M059J (cell line): ENCODE measurements at regions not wholly inside any gene's neighbourhood (a gene's known extent, or its start where the extent isn't known, plus 50 kb on each side); places are given as distances from the start of the nearest gene placed in this dataset.
"Not testable (repeated sequence)": the region's sequence is repeated elsewhere in the genome, so short reads cannot be mapped to it uniquely, and the experiment has no call there.

Experiments used
- DNase-seq: peaks from one replicate; pipeline ENCODE4 v3.0.0-alpha.2; 2012; ENCODE audit warnings: low read depth

- DNase-seq: no peak
Measured at GRCh38 chr2:7530001-7530400, 612.8 kb downstream of the RNF144A start.

GRCh38 chr2:7539077-7539476 is 621.9 kb downstream of the RNF144A start:
- no peak for DNase-seq

GRCh38 chr2:7539760-7540159 is 622.5 kb downstream of the RNF144A start:
- no peak for DNase-seq

- no peak for DNase-seq
Measured at GRCh38 chr2:7552825-7553570, 635.8 kb downstream of the RNF144A start.

GRCh38 chr2:7555260-7555659 is 638.0 kb downstream of the RNF144A start:
- DNase-seq: no peak

GRCh38 chr2:7557376-7557775 is 640.2 kb downstream of the RNF144A start:
- no peak for DNase-seq

GRCh38 chr2:7559791-7560190 is 642.6 kb downstream of the RNF144A start:
- no peak for DNase-seq

- DNase-seq: no peak
Measured at GRCh38 chr2:7566382-7566881, 649.2 kb downstream of the RNF144A start.

- DNase-seq: not testable (repeated sequence)
Measured at GRCh38 chr2:7567116-7567515, 649.9 kb downstream of the RNF144A start.

- no peak for DNase-seq
Measured at GRCh38 chr2:7567646-7568045, 650.4 kb downstream of the RNF144A start.

GRCh38 chr2:7570247-7570646 is 653.0 kb downstream of the RNF144A start:
- DNase-seq: no peak

GRCh38 chr2:7571701-7572100 is 654.5 kb downstream of the RNF144A start:
- DNase-seq: no peak

GRCh38 chr2:7572450-7572849 is 655.2 kb downstream of the RNF144A start:
- DNase-seq: no peak

GRCh38 chr2:7573166-7573825 is 656.1 kb downstream of the RNF144A start:
- DNase-seq: no peak

GRCh38 chr2:7574385-7574784 is 657.2 kb downstream of the RNF144A start:
- no peak for DNase-seq

GRCh38 chr2:7577769-7578168 is 660.6 kb downstream of the RNF144A start:
- no peak for DNase-seq

- DNase-seq: no peak
Measured at GRCh38 chr2:7584017-7584416, 666.8 kb downstream of the RNF144A start.

GRCh38 chr2:7586898-7587297 is 669.7 kb downstream of the RNF144A start:
- no peak for DNase-seq

- DNase-seq: no peak
Measured at GRCh38 chr2:7588295-7588694, 671.1 kb downstream of the RNF144A start.

GRCh38 chr2:7592618-7593140 is 675.5 kb downstream of the RNF144A start:
- no peak for DNase-seq

- no peak for DNase-seq
Measured at GRCh38 chr2:7593360-7593759, 676.1 kb downstream of the RNF144A start.

GRCh38 chr2:7594211-7594610 is 677.0 kb downstream of the RNF144A start:
- DNase-seq: no peak

- no peak for DNase-seq
Measured at GRCh38 chr2:7595206-7595605, 678.0 kb downstream of the RNF144A start.
